ENCODE measurements at regions not wholly inside any gene's neighbourhood (a gene's known extent, or its start where the extent isn't known, plus 50 kb on each side); places are given as distances from the start of the nearest gene placed in this dataset.

GRCh38 chr6:9583753-9584352 lies 831.0 kb downstream of the TFAP2A start:
- no peak for ATAC-seq
- in situ Hi-C loops (cut with MboI; ENCODE audit: low sequenced_read_pairs in 4 of 4) (no loop called here), intact Hi-C loops (cut with DNase I; ENCODE audit: low total_unique reads) (no loop called here)
- H3K9me3 ChIP-seq = no peaks in the 10 kb centered on the region
- TF ChIP-seq CTCF (IDR thresholded peaks at IDR 0.05 in 4 of 5, conservative IDR thresholded peaks at IDR 0.05 in 1 of 5) (no peak), POLR2A (IDR thresholded peaks at IDR 0.05) (no peak)
- H3K27me3 ChIP-seq = no peaks in the 10 kb centered on the region
- H3K4me1 ChIP-seq = no peaks in the 10 kb centered on the region
- no peak for DNase-seq
- no peak overlapping the region for H3K27ac ChIP-seq
- no peaks in the 10 kb centered on the region for H3K36me3 ChIP-seq
- H3K4me3 ChIP-seq = no peak overlapping the region

DNA sequence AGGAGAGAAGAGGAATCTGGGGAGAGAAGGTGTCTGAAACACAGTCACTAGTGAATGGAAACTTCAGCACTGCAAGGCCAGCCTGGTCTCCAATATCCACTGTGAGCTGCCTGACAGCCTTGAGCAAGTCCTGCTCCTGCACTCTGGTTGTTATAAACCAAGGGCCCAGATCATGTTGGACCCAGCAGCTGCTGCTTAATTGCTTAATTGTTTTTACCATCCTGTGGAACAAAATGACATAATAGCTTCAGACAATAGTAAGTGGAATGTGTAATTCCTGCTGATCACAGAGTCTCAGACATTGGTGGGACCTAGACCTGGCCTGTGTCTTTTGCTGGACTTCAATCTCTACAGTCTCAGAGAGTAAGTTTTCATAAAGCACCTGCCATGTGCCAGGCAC lies 833.7 kb downstream of the TFAP2A start:
- Histone ChIP-seq H3K36me3 (no peaks in the 10 kb centered on the region), H3K4me3 (no peak overlapping the region), H3K27me3 (no peaks in the 10 kb centered on the region), H3K9me3 (no peaks in the 10 kb centered on the region), H3K27ac (no peak overlapping the region), H3K4me1 (no peaks in the 10 kb centered on the region)
- intact Hi-C loops (cut with DNase I; ENCODE audit: low total_unique reads) = no loop called here
- TF ChIP-seq CTCF (IDR thresholded peaks at IDR 0.05 in 4 of 5, conservative IDR thresholded peaks at IDR 0.05 in 1 of 5) (no peak), POLR2A (IDR thresholded peaks at IDR 0.05) (no peak)
- DNase-seq = no peak
- in situ Hi-C loops (cut with MboI; ENCODE audit: low sequenced_read_pairs in 4 of 4) = no loop called here
- no peak for ATAC-seq

GRCh38 chr6:9576521-9576920 lies 838.4 kb downstream of the TFAP2A start:
- DNase-seq (no peak), ATAC-seq (no peak)
- intact Hi-C loops (cut with DNase I; ENCODE audit: low total_unique reads) (no loop called here), in situ Hi-C loops (cut with MboI; ENCODE audit: low sequenced_read_pairs in 4 of 4) (no loop called here)
- H3K36me3 ChIP-seq = no peaks in the 10 kb centered on the region
- no peaks in the 10 kb centered on the region for H3K9me3 ChIP-seq
- H3K27ac ChIP-seq = no peak overlapping the region
- no peak overlapping the region for H3K4me3 ChIP-seq
- H3K4me1 ChIP-seq = no peaks in the 10 kb centered on the region
- no peak for TF ChIP-seq POLR2A (IDR thresholded peaks at IDR 0.05)
- TF ChIP-seq CTCF (IDR thresholded peaks at IDR 0.05 in 4 of 5, conservative IDR thresholded peaks at IDR 0.05 in 1 of 5) = no peak
- H3K27me3 ChIP-seq = no peaks in the 10 kb centered on the region

DNA sequence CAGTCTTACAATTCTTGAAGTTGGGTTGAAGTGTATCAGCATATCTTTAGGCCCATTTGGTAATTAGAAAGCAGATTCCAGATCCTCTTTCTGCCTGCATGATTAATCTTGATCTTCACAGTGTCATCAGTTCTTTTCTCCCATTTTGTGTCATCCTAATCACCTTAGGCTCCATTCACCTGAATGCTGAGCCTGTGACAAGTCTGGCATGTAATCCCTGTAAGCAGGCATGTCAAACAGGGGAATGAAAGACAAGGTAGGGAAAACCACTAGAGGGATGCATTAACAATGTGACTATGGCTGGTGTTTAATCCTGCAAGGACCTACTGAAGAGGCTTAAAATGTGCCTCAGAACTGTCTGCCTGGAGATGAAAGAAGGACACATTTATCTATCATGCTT lies 848.8 kb downstream of the TFAP2A start:
- Histone ChIP-seq H3K4me1 (no peaks in the 10 kb centered on the region), H3K4me3 (no peak overlapping the region), H3K9me3 (no peaks in the 10 kb centered on the region), H3K27me3 (no peaks in the 10 kb centered on the region), H3K27ac (no peak overlapping the region), H3K36me3 (no peaks in the 10 kb centered on the region)
- TF ChIP-seq CTCF (IDR thresholded peaks at IDR 0.05 in 4 of 5, conservative IDR thresholded peaks at IDR 0.05 in 1 of 5) = no peak
- no peak for TF ChIP-seq POLR2A (IDR thresholded peaks at IDR 0.05)
- no peak for ATAC-seq
- in situ Hi-C loops (cut with MboI; ENCODE audit: low sequenced_read_pairs in 4 of 4) (no loop called here), intact Hi-C loops (cut with DNase I; ENCODE audit: low total_unique reads) (no loop called here)
- no peak for DNase-seq

- in situ Hi-C loops (cut with MboI; ENCODE audit: low sequenced_read_pairs in 4 of 4) (no loop called here), intact Hi-C loops (cut with DNase I; ENCODE audit: low total_unique reads) (no loop called here)
- H3K4me3 ChIP-seq = no peak overlapping the region
These were observed 850.9 kb downstream of the TFAP2A start for GRCh38 chr6:9564021-9564420.

More at GRCh38 chr6:9564021-9564420, 850.9 kb downstream of the TFAP2A start:
- no peaks in the 10 kb centered on the region for H3K4me1 ChIP-seq
- H3K36me3 ChIP-seq = no peaks in the 10 kb centered on the region
- no peaks in the 10 kb centered on the region for H3K27me3 ChIP-seq
- H3K27ac ChIP-seq = no peak overlapping the region
- ATAC-seq (no peak), DNase-seq (no peak)
- H3K9me3 ChIP-seq = no peaks in the 10 kb centered on the region
- TF ChIP-seq POLR2A (IDR thresholded peaks at IDR 0.05) (no peak), CTCF (IDR thresholded peaks at IDR 0.05 in 4 of 5, conservative IDR thresholded peaks at IDR 0.05 in 1 of 5) (no peak)

Data from gastrocnemius medialis (tissue), 4 donors.